ENCODE measurements at regions not wholly inside any gene's neighbourhood (a gene's known extent, or its start where the extent isn't known, plus 50 kb on each side); places are given as distances from the start of the nearest gene placed in this dataset.

DNA sequence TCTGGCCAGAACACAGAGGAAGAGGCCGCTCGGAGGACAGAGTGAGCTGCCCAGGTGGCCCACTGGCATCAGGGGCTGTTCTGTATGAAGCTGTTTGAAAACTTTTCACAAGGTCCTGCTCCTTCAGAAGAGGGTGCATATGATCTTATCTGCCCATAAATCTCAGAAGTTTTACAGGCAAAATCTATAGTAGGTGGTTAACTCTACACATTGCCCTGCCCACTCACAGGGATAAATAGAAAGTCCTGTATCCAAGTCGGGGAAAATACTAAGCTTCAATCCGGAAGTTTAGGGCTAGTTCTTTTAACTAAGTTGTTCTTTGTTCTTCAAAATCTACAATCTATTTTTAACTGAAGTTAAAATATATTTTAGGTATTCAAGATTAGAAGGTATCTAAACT lies 233.7 kb downstream of the FOXA2 start:
- no peaks in the 10 kb centered on the region for H3K36me3 ChIP-seq
- intact Hi-C loops (cut with DNase I; ENCODE audit: low total_unique reads), result no loop called here
- no peak for DNase-seq (ENCODE audit: low spot score in 2 of 2)
- peaks cover 0 to 23% of the 10 kb centered on the region in 2 donors for H3K27me3 ChIP-seq
- TF ChIP-seq POLR2AphosphoS5 (IDR thresholded peaks at IDR 0.05), result no peak
- TF ChIP-seq, protein P1, sequence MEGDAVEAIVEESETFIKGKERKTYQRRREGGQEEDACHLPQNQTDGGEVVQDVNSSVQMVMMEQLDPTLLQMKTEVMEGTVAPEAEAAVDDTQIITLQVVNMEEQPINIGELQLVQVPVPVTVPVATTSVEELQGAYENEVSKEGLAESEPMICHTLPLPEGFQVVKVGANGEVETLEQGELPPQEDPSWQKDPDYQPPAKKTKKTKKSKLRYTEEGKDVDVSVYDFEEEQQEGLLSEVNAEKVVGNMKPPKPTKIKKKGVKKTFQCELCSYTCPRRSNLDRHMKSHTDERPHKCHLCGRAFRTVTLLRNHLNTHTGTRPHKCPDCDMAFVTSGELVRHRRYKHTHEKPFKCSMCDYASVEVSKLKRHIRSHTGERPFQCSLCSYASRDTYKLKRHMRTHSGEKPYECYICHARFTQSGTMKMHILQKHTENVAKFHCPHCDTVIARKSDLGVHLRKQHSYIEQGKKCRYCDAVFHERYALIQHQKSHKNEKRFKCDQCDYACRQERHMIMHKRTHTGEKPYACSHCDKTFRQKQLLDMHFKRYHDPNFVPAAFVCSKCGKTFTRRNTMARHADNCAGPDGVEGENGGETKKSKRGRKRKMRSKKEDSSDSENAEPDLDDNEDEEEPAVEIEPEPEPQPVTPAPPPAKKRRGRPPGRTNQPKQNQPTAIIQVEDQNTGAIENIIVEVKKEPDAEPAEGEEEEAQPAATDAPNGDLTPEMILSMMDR (IDR thresholded peaks at IDR 0.05), result no peak
- no peak for TF ChIP-seq POLR2A (IDR thresholded peaks at IDR 0.05)
- no peak overlapping the region for H3K4me3 ChIP-seq
- no peaks in the 10 kb centered on the region for H3K9me3 ChIP-seq
- H3K4me1 ChIP-seq, result no peaks in the 10 kb centered on the region
- no peak overlapping the region for H3K27ac ChIP-seq

DNA sequence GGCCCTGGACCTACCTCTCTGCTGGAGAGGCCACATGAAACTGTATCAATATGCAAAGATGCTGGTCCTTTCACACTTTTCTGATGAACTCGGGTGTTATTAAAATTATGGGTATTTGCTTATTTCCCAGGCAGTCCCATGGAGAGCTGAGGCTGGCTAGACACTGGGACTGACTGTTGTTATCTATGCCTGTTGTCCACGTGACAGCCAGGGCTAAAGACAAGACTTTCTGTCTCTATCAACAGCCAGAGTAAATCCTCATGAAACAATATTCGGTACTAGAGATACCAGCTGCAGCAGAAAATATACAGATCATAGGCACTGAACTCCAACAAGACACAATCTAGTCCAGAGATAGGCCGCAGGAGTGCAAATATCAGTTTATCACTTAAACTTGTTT lies 236.4 kb downstream of the FOXA2 start:
- H3K9me3 ChIP-seq, result no peaks in the 10 kb centered on the region
- no peak for DNase-seq (ENCODE audit: low spot score in 2 of 2)
- H3K4me3 ChIP-seq, result no peak overlapping the region
- H3K27ac ChIP-seq, result no peak overlapping the region
- TF ChIP-seq POLR2A (IDR thresholded peaks at IDR 0.05) (no peak), POLR2AphosphoS5 (IDR thresholded peaks at IDR 0.05) (no peak)
- TF ChIP-seq, protein P1 (IDR thresholded peaks at IDR 0.05), result no peak
- no peaks in the 10 kb centered on the region for H3K36me3 ChIP-seq
- H3K4me1 ChIP-seq, result no peaks in the 10 kb centered on the region
- intact Hi-C loops (cut with DNase I; ENCODE audit: low total_unique reads), result no loop called here
- H3K27me3 ChIP-seq, result peaks cover 0 to 16% of the 10 kb centered on the region in 2 donors

DNA sequence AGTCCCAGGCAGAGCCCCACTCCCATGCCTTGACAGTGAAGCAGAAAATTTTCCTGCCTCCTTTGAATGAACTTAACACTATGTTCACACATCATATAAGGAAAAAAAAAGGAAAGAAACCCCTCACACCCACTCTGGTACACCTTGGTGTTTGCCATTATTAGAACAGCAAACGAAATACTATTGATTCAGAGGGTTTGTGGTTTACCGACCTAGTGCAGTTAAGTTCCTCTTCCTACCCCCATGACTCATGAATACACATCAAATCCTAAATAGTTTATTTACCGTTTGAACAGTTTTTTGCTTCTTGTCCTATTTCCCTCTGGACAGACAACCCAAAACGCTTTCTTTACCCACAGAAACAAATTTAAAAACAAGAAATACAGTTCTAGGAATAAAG lies 237.7 kb downstream of the FOXA2 start:
- no peak for DNase-seq (ENCODE audit: low spot score in 2 of 2)
- H3K27me3 ChIP-seq, result peaks cover 0 to 16% of the 10 kb centered on the region in 2 donors
- H3K4me3 ChIP-seq, result no peak overlapping the region
- no peak overlapping the region for H3K27ac ChIP-seq
- TF ChIP-seq POLR2A (IDR thresholded peaks at IDR 0.05), result no peak
- TF ChIP-seq, protein P1 (IDR thresholded peaks at IDR 0.05), result no peak
- no peak for TF ChIP-seq POLR2AphosphoS5 (IDR thresholded peaks at IDR 0.05)
- H3K4me1 ChIP-seq, result no peaks in the 10 kb centered on the region
- intact Hi-C loops (cut with DNase I; ENCODE audit: low total_unique reads), result no loop called here
- H3K9me3 ChIP-seq, result no peaks in the 10 kb centered on the region
- no peaks in the 10 kb centered on the region for H3K36me3 ChIP-seq

DNA sequence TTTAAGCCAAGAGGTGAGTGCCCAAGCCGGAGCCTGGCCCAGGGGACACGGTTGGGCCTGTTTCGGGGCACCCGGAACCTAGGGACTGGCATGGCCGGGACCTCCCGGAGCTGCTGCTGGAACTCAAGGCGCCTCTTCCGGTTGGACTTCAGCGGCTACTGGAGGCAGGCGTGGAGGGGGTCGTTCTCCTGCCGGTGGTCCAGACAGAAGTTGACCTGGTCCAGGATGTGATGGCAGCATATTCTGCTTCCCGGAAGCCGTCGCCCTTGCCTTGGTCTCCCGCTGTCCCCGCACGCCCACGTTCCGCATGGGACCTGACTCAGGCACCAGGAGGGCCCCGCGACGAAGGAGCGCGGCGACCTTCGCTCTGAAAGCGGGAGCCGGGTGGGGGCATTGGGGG lies 240.8 kb downstream of the FOXA2 start:
- DNase-seq (ENCODE audit: low spot score in 2 of 2), result no peak
- Histone ChIP-seq H3K4me3 (no peak overlapping the region), H3K36me3 (no peaks in the 10 kb centered on the region), H3K27me3 (peaks cover 0 to 16% of the 10 kb centered on the region in 2 donors), H3K9me3 (no peaks in the 10 kb centered on the region), H3K4me1 (no peaks in the 10 kb centered on the region), H3K27ac (no peak overlapping the region)
- TF ChIP-seq POLR2AphosphoS5 (IDR thresholded peaks at IDR 0.05) (no peak), POLR2A (IDR thresholded peaks at IDR 0.05) (no peak)
- TF ChIP-seq, protein P1 (IDR thresholded peaks at IDR 0.05), result no peak
- intact Hi-C loops (cut with DNase I; ENCODE audit: low total_unique reads), result no loop called here

DNA sequence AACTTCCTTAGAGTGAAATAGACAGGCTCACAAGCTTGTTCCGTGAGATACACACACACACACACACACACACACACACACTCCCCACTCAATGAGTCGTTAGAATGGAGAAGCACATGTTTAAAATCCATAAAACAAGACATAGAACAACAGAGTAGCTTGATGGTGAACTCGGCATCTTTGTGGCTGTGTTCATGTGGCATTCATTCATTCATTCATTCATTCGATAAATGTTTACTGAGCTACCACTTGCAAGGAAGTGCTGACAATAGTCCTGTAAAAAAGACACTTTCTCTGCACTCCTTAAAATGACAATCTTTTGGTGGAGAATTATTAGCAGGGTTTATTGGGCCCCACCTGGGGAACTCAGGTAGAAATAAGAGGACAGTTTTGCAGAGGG lies 242.0 kb downstream of the FOXA2 start:
- peaks cover 0 to 10% of the 10 kb centered on the region in 2 donors for H3K27me3 ChIP-seq
- no peaks in the 10 kb centered on the region for H3K36me3 ChIP-seq
- H3K9me3 ChIP-seq, result no peaks in the 10 kb centered on the region
- intact Hi-C loops (cut with DNase I; ENCODE audit: low total_unique reads), result no loop called here
- TF ChIP-seq POLR2A (IDR thresholded peaks at IDR 0.05), result no peak
- TF ChIP-seq, protein P1 (IDR thresholded peaks at IDR 0.05), result no peak
- TF ChIP-seq POLR2AphosphoS5 (IDR thresholded peaks at IDR 0.05), result no peak
- H3K4me3 ChIP-seq, result no peak overlapping the region
- no peaks in the 10 kb centered on the region for H3K4me1 ChIP-seq
- H3K27ac ChIP-seq, result no peak overlapping the region
- no peak for DNase-seq (ENCODE audit: low spot score in 2 of 2)

All from breast epithelium (tissue), 4 donors.